Fibroblast of skin of right biceps (primary cell): ENCODE measurements at regions not wholly inside any gene's neighbourhood (a gene's known extent, or its start where the extent isn't known, plus 50 kb on each side); places are given as distances from the start of the nearest gene placed in this dataset.

Source experiments
- DNase-seq: peaks from one replicate; pipeline ENCODE4 v3.0.0-alpha.2; 2013

DNA sequence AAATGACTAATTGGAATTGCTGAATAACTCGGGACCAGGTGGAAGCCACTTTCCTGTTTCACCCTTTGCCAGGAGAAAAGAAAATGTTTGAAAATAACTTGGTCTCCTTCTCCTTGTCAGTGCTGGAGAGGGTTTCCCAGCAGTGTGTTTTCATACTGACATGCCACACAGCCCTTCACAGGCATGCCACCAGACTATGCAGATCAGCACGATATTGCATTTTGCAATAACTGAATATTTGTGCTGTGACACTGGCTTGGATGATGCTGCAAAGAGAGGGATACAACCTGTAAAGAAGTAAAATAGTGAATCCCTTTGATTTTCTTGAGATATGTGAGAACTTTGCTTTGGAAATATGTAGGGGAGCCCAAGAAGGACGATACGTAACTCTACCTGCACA lies 200.0 kb upstream of the NAV2 start:
- DNase-seq = no peak

DNA sequence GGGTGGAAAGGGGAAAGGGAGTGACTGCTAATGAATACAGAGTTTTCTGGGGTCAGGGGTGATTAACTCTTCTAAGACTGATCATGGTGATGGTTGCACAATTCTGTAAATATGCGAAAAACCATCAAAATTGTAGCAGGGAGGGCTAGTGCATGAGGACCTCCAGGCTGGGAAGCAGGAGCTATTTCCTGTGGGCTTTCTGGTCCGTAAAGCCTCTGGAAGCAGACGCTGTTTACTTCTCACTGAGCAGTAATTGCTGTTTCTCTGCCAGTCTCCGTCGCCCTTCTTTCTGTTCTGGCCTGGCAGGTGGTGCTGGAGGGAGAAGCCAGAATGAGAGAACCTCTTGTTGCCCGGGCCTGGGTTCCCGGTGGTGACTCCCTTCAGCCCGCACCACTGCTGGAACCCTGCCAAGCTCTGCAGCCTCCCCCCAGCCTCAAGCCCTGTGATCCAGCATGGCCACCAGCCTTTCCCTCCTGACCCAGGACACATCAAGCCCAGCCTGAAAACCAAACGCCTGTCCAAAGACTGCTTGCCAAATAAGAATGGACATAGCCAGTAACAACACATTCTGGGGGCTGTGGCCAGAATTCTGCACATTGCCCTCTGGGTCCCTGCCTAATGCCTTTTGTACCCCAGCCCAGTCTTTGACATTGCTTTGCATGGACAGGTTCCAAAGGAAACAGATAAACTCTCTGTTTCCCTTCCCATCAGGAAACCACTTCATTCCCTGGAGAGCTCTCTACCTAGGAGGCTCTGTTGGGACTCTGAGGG lies 201.0 kb upstream of the NAV2 start:
- DNase-seq = no peak

DNA sequence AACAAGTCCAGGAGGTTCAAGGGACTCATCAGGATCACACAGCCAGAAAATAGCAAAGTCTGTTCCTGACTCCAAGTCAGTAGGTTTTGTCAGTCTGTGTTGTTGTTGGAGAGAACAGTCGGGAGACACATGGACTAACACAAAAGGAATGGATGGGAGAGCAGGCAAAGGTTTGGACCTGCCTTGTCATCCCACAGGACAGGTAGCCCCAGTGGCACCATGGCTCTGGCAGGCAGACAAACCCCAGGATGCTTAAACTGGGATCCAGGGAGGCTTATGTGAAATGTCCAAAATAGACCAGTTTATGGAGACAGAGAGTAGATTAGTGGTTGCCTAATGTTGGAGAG lies 201.6 kb upstream of the NAV2 start:
- DNase-seq = no peak

DNA sequence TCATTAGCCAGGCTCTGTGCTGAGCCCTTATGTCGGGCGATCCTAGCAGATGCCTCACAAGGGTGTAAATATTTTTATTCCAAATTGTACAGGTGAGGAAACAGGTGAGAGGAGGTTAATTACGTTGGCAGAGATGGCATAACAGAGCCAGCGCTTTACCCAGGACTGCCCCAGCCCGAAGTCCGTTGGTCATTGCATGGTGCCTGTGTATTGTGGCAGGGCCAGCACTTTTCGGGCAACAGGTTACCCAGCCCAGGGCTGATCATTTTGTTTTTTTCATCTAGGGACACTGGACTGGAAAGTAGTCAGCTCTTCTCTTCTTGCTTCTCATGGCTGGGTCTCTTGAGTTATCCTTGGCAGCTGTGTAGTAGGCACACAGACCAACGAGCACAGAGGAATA lies 202.2 kb upstream of the NAV2 start:
- no peak for DNase-seq

DNA sequence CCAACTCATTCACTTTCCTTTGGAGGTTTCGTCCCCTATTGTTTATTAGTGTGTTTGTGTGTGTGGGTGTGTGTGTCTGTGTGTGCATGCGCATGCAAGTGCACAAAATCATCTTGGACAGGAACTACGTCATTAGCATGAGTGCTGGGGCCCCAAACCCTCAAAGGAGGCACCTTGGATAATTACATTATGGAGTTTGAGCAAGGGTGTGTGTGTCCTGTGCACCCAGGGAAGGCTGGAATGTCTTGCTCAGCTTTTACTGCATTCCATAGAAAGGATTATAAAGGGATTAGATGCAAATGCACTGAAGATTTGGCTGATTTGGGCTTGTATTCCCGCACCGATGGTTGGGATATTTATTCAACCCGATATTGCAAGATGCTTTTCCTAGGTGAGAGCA lies 203.4 kb upstream of the NAV2 start:
- DNase-seq = no peak

DNA sequence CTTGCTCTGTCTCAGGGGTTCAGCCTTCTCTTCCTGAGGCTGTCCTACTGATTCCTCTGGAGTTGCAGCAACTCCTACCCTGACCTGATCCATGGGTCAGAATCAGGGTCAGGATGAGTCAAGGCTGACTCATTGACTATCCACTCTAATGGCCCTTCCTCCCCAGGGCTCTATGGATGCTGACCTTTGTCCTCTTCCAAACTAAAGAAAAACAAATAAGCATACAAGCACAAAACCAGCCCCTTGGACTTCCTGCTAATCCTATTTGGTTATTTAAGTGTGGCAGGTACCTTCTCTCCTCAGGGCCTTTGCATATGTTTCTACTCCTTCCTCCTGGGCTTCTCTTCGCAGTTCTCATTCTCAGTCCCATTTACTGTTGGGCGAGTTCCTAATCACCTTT lies 204.5 kb upstream of the NAV2 start:
- DNase-seq = no peak

DNA sequence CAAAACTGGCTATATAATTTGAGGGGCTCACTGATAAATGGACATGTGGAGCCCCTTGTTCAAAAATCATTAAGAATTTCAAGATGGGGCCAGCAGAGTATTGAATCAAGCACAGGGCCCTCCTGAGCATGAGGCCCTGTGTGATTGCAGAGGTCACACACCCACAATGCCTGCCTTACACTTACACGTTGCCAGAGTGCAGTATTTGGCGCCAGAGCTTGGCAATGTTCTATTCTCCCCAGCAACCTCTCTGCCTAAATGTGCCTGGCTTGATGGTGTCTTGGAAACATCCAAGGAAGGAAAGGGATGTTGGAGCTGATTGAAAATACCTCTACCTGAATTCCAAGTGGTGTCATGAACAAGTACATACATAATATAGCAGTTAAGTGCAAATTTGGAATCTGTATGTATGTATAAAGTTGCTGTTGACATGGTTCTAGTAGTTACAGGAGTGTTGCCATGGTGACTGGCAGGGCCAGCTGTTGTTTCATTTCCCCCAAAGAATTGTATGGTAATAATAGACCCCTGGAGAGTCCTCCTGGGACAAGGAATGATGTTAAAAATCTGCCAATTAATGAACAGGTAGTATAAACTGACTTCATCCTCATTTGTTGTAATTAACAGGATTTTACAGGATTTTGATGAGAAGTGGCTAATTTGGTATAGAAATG lies 205.7 kb upstream of the NAV2 start:
- no peak for DNase-seq

DNA sequence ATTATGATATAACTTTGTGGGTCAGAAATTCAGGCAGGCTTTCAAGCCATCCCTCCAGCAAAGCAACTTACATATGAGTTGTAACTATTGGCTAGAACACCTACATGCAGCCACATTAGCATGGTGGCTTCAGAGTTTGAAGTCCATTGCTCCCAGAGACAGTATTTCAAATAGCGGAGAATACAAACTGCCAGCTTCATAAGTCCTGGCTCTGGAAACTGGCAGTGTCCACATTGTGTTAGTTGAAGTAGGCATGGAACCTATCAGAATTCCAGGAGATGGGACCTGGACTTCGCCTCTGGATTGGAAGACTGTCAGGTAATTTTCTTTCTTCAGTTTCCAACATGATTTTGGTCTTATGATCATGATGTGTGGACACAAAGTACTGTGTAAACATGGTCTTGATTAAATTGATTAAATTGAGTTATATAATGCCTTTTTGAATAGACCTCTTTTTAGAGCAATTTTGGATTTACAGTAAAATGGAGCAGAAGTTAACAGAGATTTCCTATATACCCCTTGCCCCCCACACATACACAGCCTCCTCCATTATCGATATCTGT lies 209.9 kb upstream of the NAV2 start:
- DNase-seq = no peak

DNA sequence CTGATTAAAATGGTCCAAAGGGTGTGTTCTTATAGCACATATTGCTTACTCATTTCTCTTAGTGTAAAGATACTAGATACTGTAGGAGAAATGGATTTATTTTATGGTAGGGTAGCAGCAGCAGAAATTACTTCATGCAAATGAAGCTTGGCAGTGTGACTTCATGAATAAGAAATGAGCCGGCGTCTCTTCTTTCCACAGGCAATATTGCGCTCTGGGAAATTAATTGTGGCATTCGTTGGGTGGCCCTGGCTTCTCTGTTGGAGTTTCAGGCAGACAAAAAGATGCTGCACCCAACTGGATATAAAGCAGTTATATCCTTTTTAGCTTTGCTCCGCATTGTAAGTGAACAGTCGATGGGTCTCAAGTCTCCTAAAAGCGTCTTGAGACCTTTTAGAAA lies 211.0 kb upstream of the NAV2 start:
- DNase-seq = no peak

DNA sequence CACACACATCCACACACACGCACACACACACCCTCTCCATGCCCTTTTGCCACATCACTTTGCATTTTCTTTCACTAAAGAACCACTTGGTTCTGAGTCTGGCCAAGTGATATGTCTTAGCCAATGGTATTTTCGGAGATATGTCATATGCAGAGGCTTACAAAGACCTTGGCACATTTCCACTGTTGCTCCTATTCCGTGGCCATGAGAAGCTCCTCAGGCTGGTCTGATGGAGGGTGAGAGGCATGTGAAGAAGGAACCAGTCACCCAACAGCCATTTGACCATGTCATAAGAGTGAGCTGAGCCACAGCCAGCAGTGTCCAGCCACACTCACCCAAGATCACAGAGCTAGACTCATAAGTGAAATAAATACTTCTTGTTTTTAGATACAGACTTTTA lies 212.6 kb upstream of the NAV2 start:
- DNase-seq = peak; percentile 51

DNA sequence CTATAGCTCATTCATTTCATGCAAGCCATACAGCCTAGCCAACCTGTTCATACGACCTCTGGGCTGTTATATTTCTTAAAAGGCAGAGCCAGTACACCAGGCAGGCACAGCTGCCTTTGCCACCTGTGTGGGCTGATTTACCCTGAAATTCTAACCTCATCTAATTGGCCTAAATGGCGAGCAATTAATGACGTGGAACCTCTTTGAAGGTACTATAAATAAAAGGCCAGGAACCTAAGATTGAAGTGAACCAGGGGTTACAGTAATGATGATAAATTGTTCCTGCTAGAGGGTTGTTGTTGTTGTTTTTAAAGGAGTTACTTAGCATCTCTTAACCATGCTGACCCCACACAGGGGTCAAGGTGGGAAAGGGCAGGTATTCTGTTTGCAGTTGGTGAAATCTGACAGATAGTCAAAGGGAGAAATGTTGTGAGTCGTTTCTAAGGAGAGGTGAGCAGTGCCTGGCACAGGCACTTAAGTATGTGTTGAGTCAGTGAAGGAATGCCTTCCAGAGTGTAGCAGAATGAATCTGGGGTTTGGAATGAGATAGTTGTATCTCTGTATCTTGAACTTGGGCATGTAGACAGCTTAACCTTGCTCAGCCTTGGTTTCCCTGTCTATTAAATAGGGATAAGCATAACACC lies 213.5 kb upstream of the NAV2 start:
- peak; percentile 41 for DNase-seq

DNA sequence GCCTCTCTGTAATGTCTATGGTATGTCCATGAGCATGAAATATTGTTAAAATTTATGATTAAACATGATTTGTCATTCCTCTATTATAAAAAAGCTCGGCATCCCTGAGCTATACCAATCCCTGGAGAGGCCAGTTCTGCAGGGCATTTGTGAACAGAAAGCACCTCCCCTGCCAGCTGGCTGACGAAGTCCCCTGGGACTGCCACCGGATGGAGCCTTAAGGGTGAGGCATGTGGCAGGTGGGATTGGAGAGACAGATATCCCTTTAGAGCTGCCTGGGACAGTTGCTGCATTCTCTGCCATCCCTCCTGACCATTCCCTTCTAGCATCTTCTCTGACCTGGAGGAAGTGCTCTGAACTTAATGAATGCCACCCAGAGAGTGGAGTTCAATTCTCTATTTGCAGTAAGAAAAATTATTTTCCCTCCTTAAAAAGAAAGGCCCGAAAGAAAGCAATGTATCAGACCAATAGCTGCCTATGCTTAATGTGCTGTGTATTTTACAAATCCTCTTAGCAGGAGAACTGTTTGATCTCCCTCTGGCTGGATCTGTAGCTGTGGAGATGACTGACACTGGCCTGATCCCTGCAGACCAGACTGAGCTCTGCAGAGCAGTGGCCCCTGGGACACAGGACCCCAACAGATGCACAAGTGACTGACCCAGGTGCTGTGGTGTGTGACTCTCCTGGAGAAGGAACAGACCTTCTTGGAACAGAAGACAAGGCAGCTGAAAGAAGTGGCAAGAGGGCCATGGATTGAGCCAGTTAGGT lies 219.0 kb upstream of the NAV2 start:
- no peak for DNase-seq

DNA sequence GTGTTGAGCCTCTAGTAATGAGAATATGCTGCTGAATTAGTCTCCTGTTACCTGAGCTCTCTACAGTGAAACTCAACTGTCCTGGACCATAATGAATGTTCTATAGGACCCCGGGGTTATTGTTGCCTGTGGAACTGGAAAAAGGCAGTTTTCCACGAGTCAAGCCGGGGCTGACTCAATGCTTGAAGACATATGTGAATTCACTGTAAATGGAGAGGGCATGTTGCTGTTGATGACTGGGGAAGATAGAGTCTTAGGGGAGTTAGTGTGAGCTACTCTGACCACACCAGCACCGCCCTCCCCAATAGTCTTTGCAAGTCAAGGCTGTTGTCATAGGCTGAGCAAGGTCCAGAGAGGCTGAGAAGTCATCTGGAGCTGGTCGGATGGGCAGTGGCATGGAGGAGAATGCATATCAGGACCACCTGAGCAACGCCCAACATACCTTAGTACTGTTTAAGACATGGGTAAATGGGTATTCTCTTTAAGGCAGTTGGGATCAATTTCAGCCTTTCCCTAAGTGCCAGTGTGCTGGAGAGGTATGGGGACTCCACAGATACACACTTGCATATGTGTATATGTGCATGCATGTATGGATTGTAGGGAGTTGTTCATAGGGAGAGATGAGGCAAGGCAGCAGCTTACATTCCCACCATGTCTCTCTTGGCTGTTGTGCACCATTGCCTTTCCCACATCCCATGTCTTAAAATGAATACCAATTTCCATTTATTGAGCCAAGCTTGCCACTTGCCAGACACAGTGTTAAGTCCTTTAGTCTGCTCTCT lies 230.1 kb upstream of the NAV2 start:
- no peak for DNase-seq

DNA sequence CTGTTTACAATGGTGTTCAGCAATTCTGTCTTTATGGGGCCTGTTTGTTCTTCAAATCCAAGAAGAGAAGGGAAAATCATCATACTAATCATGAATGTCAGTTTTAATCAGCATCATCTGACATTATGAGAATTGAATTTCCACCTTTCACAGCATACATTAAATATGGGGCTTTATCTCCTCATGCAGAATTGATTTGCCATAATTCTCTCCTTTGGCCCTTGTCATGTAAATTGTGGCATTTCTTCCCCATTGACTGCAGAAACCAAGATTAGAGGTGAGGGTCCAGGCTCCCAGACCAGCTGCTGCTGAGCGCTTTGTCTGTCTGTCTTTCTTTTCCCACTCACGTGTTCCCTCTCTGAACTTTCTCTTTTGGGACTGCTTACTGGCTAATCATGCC lies 232.1 kb upstream of the NAV2 start:
- DNase-seq = no peak

DNA sequence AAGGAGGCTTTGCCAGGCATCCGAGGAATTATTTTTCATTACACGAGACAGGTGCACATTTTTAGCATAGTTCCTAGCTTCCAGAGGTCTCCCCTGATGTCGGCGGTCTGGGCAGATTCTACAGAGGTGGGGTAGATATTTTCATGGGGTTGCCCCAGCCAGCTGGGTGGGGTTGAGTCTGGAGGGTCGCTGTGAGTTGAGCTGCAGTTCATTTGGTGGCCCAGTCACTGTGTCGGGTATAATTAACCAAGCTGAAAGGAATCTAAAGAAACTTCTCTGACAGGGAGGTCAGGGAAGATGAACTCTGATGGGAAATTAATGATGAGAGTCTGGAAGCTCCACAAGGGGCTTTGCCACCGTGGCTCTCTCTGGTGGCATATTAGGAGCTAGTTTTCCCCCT lies 233.7 kb upstream of the NAV2 start:
- DNase-seq = no peak

DNA sequence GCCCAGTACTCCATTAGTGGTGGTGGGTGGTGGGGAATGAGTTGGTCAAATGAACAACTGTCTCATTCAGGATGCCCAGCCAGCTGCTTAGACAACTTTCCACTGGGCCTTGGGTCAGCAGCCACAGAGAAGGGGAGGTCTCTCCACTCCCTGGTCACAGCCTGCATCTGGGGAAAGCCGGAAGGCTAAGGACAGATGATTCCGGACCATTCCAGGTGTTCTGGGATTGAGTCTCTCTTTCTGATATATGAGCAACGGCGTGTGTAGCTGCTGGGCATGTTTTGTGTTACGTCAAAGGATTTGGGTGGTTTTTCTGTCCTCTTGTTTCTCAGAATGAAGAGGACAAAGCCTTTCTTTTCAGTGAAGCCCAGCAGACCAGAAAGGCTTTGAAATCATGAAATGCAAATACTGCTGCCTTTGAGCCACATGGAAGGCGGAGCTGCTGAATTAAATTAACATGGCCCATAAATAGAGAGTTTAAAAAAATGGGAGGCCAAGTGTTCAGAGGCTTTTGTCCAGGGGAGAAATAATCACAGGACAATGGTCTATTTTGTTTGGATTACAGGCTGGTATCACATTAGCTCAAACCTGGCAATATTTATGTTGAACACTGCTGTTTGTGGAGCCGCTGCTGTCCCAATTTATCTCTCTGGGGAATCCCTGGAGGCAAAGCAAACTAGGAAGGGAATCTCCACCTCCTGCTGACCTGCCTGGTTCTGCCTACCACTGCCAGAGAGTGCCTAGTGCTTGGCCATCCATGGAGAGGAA lies 234.4 kb upstream of the E2F8 start:
- DNase-seq = no peak

DNA sequence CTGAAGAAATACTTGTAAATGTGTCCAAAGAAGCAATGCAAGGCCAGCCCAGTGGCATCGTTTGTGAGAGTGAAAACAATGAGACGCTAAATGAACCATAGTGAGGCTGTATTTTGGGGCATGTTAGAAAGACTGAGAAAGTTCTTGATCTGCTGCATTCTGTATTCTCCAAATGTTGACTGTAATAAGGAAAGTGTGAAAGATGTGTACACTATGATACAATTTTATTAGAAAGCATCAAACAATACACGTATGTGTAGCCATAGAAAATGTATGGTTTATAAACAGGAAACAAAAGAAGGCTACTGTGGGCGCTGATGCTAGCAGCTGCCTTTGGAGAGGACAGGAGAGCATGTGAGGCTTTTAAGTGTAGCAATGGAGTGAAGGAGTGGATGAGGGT lies 233.5 kb upstream of the E2F8 start:
- no peak for DNase-seq

DNA sequence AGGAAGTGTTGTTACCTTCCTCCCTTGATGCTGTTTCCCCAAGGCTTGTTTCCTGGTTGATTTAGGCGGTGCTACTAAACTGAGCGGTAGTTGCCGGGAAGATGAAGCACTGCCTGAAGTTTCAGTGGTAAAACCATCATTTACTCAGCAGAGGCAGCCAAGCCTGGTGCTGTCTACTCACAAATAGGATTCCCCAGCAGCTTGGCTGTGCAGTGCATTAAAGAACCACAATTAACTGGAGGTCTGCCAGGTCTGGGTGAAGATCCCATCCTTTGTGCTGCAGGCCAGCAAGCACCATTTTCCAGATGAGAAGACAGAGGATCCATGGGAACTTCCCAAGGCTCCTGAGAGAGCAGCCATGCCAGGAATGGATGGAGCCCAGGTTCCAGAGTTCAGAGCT lies 231.9 kb upstream of the E2F8 start:
- DNase-seq = peak; percentile 35

DNA sequence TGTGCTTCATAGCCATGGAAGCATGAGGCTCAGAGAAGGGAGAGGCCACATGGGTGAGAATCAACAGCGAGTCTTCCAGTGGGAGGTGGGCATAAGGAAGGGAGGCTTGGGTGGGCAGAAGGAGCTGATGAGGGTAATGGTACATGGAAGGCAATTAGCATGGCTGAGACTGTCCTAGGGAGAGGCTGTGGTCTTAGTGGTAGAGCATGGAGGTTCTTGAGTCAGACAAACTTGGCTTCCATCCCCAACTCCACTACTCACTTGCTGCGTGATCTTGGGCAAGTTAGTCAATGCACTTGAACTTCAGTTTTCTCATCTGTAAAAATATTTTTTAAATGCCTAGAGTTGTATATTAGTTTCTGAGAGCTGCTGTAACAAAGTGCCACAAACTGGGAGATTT lies 227.2 kb upstream of the E2F8 start:
- no peak for DNase-seq

DNA sequence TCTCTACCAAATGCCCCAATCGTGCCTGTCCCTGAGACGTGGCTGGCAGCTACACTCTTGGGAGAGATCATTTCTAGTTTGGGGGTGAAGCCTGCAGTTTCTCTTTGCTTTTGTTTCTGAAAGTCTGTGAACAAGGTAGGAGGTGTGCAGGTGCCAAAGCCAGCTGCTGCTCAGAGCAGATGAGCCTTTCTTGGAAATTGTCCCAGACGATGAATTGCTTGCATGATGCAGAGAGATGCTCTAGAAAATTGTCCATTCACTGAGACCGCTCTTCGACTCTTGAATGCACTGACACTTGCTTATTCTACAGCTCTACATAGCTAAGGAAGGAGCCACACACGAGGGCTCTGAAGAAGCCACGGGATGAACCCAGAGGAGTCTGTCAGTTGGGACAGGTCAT lies 225.6 kb upstream of the E2F8 start:
- DNase-seq = no peak

DNA sequence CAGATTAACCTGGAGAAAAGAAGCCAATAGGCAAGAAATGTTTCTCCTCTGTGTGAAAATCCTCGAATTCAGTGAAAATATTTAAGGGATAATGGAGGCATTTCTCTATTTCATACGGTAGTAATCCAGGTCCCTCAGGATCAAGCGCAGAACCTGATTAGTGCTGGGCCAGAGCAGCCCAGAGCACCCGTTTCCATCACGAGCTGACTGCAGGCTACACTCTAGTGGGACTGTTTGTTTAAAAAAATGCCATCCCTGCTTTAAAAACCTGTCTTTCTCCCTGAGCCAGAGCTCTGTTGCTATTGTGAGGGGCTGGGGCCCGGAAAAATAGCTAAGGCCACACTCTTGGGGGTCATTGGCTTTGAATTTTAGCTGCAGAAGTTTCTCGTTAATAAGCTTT lies 223.2 kb upstream of the E2F8 start:
- DNase-seq = no peak
